Testis (tissue), 2 donors: ENCODE measurements at regions not wholly inside any gene's neighbourhood (a gene's known extent, or its start where the extent isn't known, plus 50 kb on each side); places are given as distances from the start of the nearest gene placed in this dataset.

Experiments used
- DNase-seq: peaks from one replicate; pipeline ENCODE4 v3.0.0-alpha.2; 2019
- H3K27ac ChIP-seq, 2 donors: fragments of 200-600 bp; sonication (generic); one replicate each; pipeline ENCODE4 v1.5.1; 2019
- H3K27me3 ChIP-seq: fragments of 200-600 bp; sonication (generic); one replicate; pipeline ENCODE4 v1.5.1; 2019
- H3K36me3 ChIP-seq: fragments of 200-600 bp; sonication (generic); one replicate; pipeline ENCODE4 v1.5.1; 2017; ENCODE audit warnings: low read depth; ENCODE audit errors: missing control alignments
- H3K4me1 ChIP-seq: fragments of 200-600 bp; sonication (generic); one replicate; pipeline ENCODE4 v1.5.1; 2019
- H3K4me3 ChIP-seq, 2 donors: fragments of 200-600 bp; sonication (generic); one replicate each; pipeline ENCODE4 v1.5.1; 2017 to 2019
- H3K9me3 ChIP-seq: fragments of 200-600 bp; sonication (generic); one replicate; pipeline ENCODE4 v1.5.1; 2017
- CTCF ChIP-seq, 3 experiments: fragments of 450-650 bp in 2 of 3; fragments of 200-600 bp in 1 of 3; sonication (generic) in 1 of 3; IDR thresholded peaks; one replicate each; pipeline ENCODE4 v1.5.1; 2016 to 2019; ENCODE audit warnings: antibody characterized with exemption in 3 of 3, mild to moderate bottlenecking in 2 of 3, moderate library complexity in 1 of 3
- POLR2A ChIP-seq: fragments of 450-650 bp; IDR thresholded peaks from one replicate; pipeline ENCODE4 v1.6.1; 2017; ENCODE audit warnings: antibody characterized with exemption, mild to moderate bottlenecking, moderate library complexity
- WGBS, 2 donors: methylation state at CpG; one replicate each; pipeline ENCODE4 v1.1.5; 2018; 5-methylcytosine and 5-hydroxymethylcytosine counted together
- intact Hi-C: fragments of 100-400 bp; cut with DNase I; formaldehyde crosslinking; loops from one replicate; pipeline ENCODE4 v1.15.1; 2023; ENCODE audit warnings: low total_unique reads

- Histone ChIP-seq H3K36me3 (no peaks in the 10 kb centered on the region), H3K4me1 (no peaks in the 10 kb centered on the region), H3K27ac (no peak overlapping the region), H3K4me3 (no peak overlapping the region), H3K9me3 (no peaks in the 10 kb centered on the region), H3K27me3 (no peaks in the 10 kb centered on the region)
- 91 to 96% methylated on average over 2 of the region's 2 CpGs for WGBS, 2 donors
- TF ChIP-seq POLR2A (no peak), CTCF (IDR thresholded peaks at IDR 0.05) (no peak)
- DNase-seq = no peak
- intact Hi-C loops = no loop called here
Measured at GRCh38 chr12:13373803-13374202, 177.3 kb downstream of the EMP1 start.

- Histone ChIP-seq H3K27ac (no peak overlapping the region), H3K4me3 (no peak overlapping the region), H3K4me1 (no peaks in the 10 kb centered on the region), H3K27me3 (no peaks in the 10 kb centered on the region), H3K36me3 (no peaks in the 10 kb centered on the region), H3K9me3 (no peaks in the 10 kb centered on the region)
- intact Hi-C loops = no loop called here
- DNase-seq = no peak
- TF ChIP-seq POLR2A (no peak), CTCF (IDR thresholded peaks at IDR 0.05) (no peak)
- WGBS, 2 donors = 56 to 61% methylated on average over 6 of the region's 6 CpGs
Measured at GRCh38 chr12:13373131-13373530, 176.6 kb downstream of the EMP1 start.

- Histone ChIP-seq H3K9me3 (no peaks in the 10 kb centered on the region), H3K27me3 (no peaks in the 10 kb centered on the region), H3K36me3 (no peaks in the 10 kb centered on the region), H3K27ac (no peak overlapping the region), H3K4me1 (no peaks in the 10 kb centered on the region), H3K4me3 (no peak overlapping the region)
- TF ChIP-seq CTCF (IDR thresholded peaks at IDR 0.05) (no peak), POLR2A (no peak)
- intact Hi-C loops = no loop called here
- no peak for DNase-seq
- WGBS, 2 donors = 64 to 73% methylated on average over 6 of the region's 6 CpGs
Measured at GRCh38 chr12:13372386-13372785, 175.9 kb downstream of the EMP1 start.

GRCh38 chr12:13371797-13372196 lies 175.3 kb downstream of the EMP1 start:
- intact Hi-C loops = no loop called here
- no peak for TF ChIP-seq POLR2A
- TF ChIP-seq CTCF (IDR thresholded peaks at IDR 0.05) = no peak
- Histone ChIP-seq H3K27ac (no peak overlapping the region), H3K9me3 (no peaks in the 10 kb centered on the region), H3K4me1 (no peaks in the 10 kb centered on the region), H3K27me3 (no peaks in the 10 kb centered on the region), H3K36me3 (no peaks in the 10 kb centered on the region), H3K4me3 (no peak overlapping the region)
- WGBS, 2 donors = 47 to 76% methylated on average over 2 of the region's 2 CpGs
- no peak for DNase-seq

- no peak overlapping the region for H3K4me3 ChIP-seq
- no peaks in the 10 kb centered on the region for H3K27me3 ChIP-seq
- H3K36me3 ChIP-seq = no peaks in the 10 kb centered on the region
- intact Hi-C loops = no loop called here
- WGBS, 2 donors = 29 to 62% methylated on average over 1 of the region's 1 CpG
- H3K27ac ChIP-seq = no peak overlapping the region
- TF ChIP-seq CTCF (IDR thresholded peaks at IDR 0.05) (no peak), POLR2A (no peak)
- no peaks in the 10 kb centered on the region for H3K9me3 ChIP-seq
- DNase-seq = no peak
- H3K4me1 ChIP-seq = no peaks in the 10 kb centered on the region
Measured at GRCh38 chr12:13371367-13371766, 174.8 kb downstream of the EMP1 start.
